ENCODE measurements at regions not wholly inside any gene's neighbourhood (a gene's known extent, or its start where the extent isn't known, plus 50 kb on each side); places are given as distances from the start of the nearest gene placed in this dataset.
"Not testable (repeated sequence)": the region's sequence is repeated elsewhere in the genome, so short reads cannot be mapped to it uniquely, and the experiment has no call there.

DNA sequence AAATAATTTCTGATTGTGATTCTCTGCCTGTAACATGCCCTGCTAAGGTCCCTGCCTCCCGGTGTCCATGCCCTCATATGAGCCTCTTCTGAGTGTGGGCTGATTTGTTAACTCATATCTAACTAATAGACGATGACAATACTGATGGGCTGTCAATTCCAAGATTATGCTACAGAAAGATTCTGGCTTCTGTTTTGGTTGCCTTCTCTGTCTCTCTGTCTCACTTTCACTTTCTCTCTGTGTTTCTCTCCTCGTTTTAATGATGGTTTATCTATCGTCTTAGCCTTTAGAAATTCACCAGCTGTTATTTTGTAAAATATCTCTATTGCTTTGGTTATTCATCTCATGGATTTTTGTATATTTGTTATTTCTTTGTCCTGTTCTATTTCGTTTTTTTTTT, 312.5 kb upstream of the ANXA10 start:
- Mint-ChIP-seq H3K4me3 (no peak overlapping the region), H3K27me3 (no peaks in the 10 kb centered on the region), H3K27ac (no peak overlapping the region), H3K4me1 (no peaks in the 10 kb centered on the region), H3K9me3 (peaks cover 13% of the 10 kb centered on the region), H3K36me3 (no peaks in the 10 kb centered on the region)
- CTCF ChIA-PET: no interaction called here
- no peak for DNase-seq

- CTCF ChIA-PET: interaction anchor here (0.7 kb wide), 1 partner anchor 27 kb away, joined by 3 read pairs; no protein-coding TSS in a partner anchor
- H3K4me3 Mint-ChIP-seq: no peak overlapping the region
- no peaks in the 10 kb centered on the region for H3K36me3 Mint-ChIP-seq
- H3K27me3 Mint-ChIP-seq: no peaks in the 10 kb centered on the region
- peaks cover 5% of the 10 kb centered on the region for H3K9me3 Mint-ChIP-seq
- H3K27ac Mint-ChIP-seq: no peak overlapping the region
- DNase-seq: no peak
- no peaks in the 10 kb centered on the region for H3K4me1 Mint-ChIP-seq
Measured at GRCh38 chr4:167784826-167785225, 307.5 kb upstream of the ANXA10 start.

GRCh38 chr4:167785523-167785922, 306.8 kb upstream of the ANXA10 start:
- Mint-ChIP-seq H3K27ac (no peak overlapping the region), H3K9me3 (peaks cover 5% of the 10 kb centered on the region), H3K27me3 (no peaks in the 10 kb centered on the region), H3K4me3 (no peak overlapping the region), H3K36me3 (no peaks in the 10 kb centered on the region), H3K4me1 (no peaks in the 10 kb centered on the region)
- CTCF ChIA-PET: no interaction called here
- DNase-seq: no peak

GRCh38 chr4:167786504-167786903, 305.8 kb upstream of the ANXA10 start:
- CTCF ChIA-PET: no interaction called here
- Mint-ChIP-seq H3K27ac (no peak overlapping the region), H3K9me3 (peaks cover 4% of the 10 kb centered on the region), H3K4me3 (no peak overlapping the region), H3K36me3 (no peaks in the 10 kb centered on the region), H3K4me1 (no peaks in the 10 kb centered on the region), H3K27me3 (no peaks in the 10 kb centered on the region)
- no peak for DNase-seq

DNA sequence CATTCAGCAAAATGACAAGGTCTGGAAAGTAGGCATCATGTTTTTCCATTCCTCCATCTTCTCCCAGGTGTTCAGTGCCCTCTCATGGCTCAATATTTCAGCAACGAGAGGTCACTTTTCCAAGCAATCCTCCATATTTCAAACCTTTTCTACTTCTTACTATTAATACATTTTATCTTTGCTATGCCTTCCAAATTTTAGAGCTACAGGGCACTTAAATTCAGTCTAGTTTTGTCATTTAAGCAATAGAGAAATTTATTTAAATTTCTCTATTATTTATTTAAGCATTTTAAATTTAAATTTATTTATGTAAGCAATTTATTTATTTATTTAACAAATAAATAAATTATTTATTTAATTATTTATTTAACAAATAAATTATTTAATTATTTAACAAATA, 305.1 kb upstream of the ANXA10 start:
- no peaks in the 10 kb centered on the region for H3K36me3 Mint-ChIP-seq
- H3K27ac Mint-ChIP-seq: no peak overlapping the region
- H3K4me1 Mint-ChIP-seq: no peaks in the 10 kb centered on the region
- no peak for DNase-seq
- CTCF ChIA-PET: no interaction called here
- no peak overlapping the region for H3K4me3 Mint-ChIP-seq
- no peaks in the 10 kb centered on the region for H3K27me3 Mint-ChIP-seq
- H3K9me3 Mint-ChIP-seq: no peaks in the 10 kb centered on the region

- Mint-ChIP-seq H3K4me3 (no peak overlapping the region), H3K27me3 (no peaks in the 10 kb centered on the region), H3K9me3 (peaks cover 5% of the 10 kb centered on the region), H3K36me3 (no peaks in the 10 kb centered on the region), H3K4me1 (no peaks in the 10 kb centered on the region), H3K27ac (no peak overlapping the region)
- CTCF ChIA-PET: no interaction called here
- no peak for DNase-seq
Measured at GRCh38 chr4:167802463-167803212, 289.7 kb upstream of the ANXA10 start.

DNA sequence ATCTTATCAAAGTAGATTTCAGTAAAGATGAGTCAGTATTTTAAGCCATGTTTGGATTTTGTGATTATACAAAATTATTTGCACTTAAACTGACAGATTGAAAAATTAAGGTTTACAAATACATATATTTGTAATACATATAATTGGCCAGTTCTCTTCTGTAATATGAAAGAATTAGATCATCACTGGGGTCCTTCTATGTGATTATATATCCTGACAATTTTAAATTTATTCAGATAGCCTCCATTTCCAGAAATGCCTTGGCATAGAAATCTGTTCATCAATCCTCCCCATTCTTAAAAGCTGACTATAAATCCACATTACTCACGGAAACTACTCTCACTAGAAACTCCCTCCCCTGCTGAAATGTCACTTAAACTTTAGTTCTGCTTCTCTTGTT, 280.4 kb upstream of the ANXA10 start:
- Mint-ChIP-seq H3K27me3 (no peaks in the 10 kb centered on the region), H3K27ac (no peak overlapping the region), H3K4me1 (no peaks in the 10 kb centered on the region), H3K36me3 (no peaks in the 10 kb centered on the region), H3K4me3 (no peak overlapping the region), H3K9me3 (peaks cover 5% of the 10 kb centered on the region)
- CTCF ChIA-PET: interaction anchor here (1.4 kb wide), 1 partner anchor 15 kb away, joined by 3 read pairs; no protein-coding TSS in a partner anchor
- DNase-seq: no peak

DNA sequence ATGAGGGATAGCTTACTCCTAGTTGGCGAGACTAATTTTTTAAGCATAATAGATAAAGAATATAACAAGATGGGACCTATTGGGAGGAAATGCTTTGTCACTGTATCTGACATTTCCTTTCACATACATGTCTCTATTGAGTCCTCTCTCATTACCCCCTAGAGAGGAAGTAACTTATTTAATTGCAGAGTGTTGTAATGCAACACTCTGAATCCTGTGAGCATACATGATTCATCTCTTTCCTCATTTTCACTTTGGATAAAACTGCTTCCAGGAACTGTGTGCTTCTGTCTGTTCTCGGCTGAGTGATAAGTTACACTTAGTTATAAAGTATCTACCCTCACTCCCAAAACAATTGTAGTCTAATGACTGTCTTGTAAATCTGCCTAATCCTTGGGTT, 266.1 kb upstream of the ANXA10 start:
- DNase-seq: no peak
- no peaks in the 10 kb centered on the region for H3K9me3 Mint-ChIP-seq
- H3K27ac Mint-ChIP-seq: no peak overlapping the region
- H3K4me1 Mint-ChIP-seq: no peaks in the 10 kb centered on the region
- no peaks in the 10 kb centered on the region for H3K36me3 Mint-ChIP-seq
- no peak overlapping the region for H3K4me3 Mint-ChIP-seq
- CTCF ChIA-PET: no interaction called here
- no peaks in the 10 kb centered on the region for H3K27me3 Mint-ChIP-seq

GRCh38 chr4:167831855-167832254, 260.5 kb upstream of the ANXA10 start:
- CTCF ChIA-PET: no interaction called here
- no peak for DNase-seq
- H3K27ac Mint-ChIP-seq: no peak overlapping the region
- H3K4me1 Mint-ChIP-seq: no peaks in the 10 kb centered on the region
- no peaks in the 10 kb centered on the region for H3K9me3 Mint-ChIP-seq
- H3K36me3 Mint-ChIP-seq: no peaks in the 10 kb centered on the region
- H3K27me3 Mint-ChIP-seq: no peaks in the 10 kb centered on the region
- no peak overlapping the region for H3K4me3 Mint-ChIP-seq

- no peak overlapping the region for H3K4me3 Mint-ChIP-seq
- DNase-seq: no peak
- H3K27ac Mint-ChIP-seq: no peak overlapping the region
Measured at GRCh38 chr4:167838686-167839085, 253.7 kb upstream of the ANXA10 start.

GRCh38 chr4:167842487-167842886, 249.8 kb upstream of the ANXA10 start:
- CTCF ChIA-PET: no interaction called here
- no peaks in the 10 kb centered on the region for H3K36me3 Mint-ChIP-seq
- no peaks in the 10 kb centered on the region for H3K4me1 Mint-ChIP-seq
- no peaks in the 10 kb centered on the region for H3K27me3 Mint-ChIP-seq
- peaks cover 3% of the 10 kb centered on the region for H3K9me3 Mint-ChIP-seq
- DNase-seq: no peak
- H3K27ac Mint-ChIP-seq: no peak overlapping the region
- H3K4me3 Mint-ChIP-seq: no peak overlapping the region

More at GRCh38 chr4:167838686-167839085, 253.7 kb upstream of the ANXA10 start:
- Mint-ChIP-seq H3K4me1 (no peaks in the 10 kb centered on the region), H3K27me3 (no peaks in the 10 kb centered on the region), H3K36me3 (no peaks in the 10 kb centered on the region), H3K9me3 (peaks cover 3% of the 10 kb centered on the region)
- CTCF ChIA-PET: no interaction called here

- Mint-ChIP-seq H3K4me3 (no peak overlapping the region), H3K27me3 (no peaks in the 10 kb centered on the region), H3K9me3 (peaks cover 8% of the 10 kb centered on the region), H3K36me3 (no peaks in the 10 kb centered on the region), H3K27ac (no peak overlapping the region), H3K4me1 (no peaks in the 10 kb centered on the region)
- DNase-seq: no peak
- CTCF ChIA-PET: no interaction called here
Measured at GRCh38 chr4:167854881-167855280, 237.5 kb upstream of the ANXA10 start.

DNA sequence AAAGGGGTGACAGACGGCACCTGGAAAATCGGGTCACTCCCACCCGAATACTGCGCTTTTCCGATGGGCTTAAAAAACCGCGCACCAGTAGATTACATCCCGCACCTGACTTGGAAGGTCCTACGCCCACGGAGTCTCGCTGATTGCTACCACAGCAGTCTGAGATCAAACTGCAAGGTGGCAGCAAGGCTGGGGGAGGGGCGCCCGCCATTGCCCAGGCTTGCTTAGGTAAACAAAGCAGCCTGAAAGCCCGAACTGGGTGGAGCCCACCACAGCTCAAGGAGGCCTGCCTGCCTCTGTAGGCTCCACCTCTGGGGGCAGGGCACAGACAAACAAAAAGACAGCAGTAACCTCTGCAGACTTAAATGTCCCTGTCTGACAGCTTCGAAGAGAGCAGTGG, 234.2 kb upstream of the ANXA10 start:
- H3K27ac Mint-ChIP-seq, H3K9me3 Mint-ChIP-seq, CTCF ChIA-PET, DNase-seq, H3K36me3 Mint-ChIP-seq, H3K4me3 Mint-ChIP-seq, H3K4me1 Mint-ChIP-seq, H3K27me3 Mint-ChIP-seq: not testable (repeated sequence)

DNA sequence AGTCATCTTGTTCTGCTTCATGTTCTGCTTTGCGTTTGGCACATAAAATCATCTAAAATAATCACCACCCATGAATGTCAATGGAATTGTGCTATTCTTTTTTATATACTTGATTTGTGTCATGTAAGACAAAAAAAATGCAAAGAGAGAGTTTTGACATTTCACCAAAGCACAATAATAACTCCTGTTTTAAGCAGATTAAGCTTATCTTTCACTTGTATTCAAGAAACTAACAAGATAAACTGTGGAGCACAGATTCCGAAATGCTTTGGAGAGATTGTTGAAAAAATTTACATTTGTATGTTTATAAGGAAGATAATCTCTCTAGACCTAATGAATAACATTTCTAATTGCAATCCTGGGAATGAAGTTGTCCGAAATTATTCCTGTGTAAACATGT, 225.1 kb upstream of the ANXA10 start:
- H3K4me1 Mint-ChIP-seq: no peaks in the 10 kb centered on the region
- no peak overlapping the region for H3K4me3 Mint-ChIP-seq
- no peaks in the 10 kb centered on the region for H3K27me3 Mint-ChIP-seq
- H3K27ac Mint-ChIP-seq: no peak overlapping the region
- CTCF ChIA-PET: no interaction called here
- no peaks in the 10 kb centered on the region for H3K36me3 Mint-ChIP-seq
- no peaks in the 10 kb centered on the region for H3K9me3 Mint-ChIP-seq
- no peak for DNase-seq

DNA sequence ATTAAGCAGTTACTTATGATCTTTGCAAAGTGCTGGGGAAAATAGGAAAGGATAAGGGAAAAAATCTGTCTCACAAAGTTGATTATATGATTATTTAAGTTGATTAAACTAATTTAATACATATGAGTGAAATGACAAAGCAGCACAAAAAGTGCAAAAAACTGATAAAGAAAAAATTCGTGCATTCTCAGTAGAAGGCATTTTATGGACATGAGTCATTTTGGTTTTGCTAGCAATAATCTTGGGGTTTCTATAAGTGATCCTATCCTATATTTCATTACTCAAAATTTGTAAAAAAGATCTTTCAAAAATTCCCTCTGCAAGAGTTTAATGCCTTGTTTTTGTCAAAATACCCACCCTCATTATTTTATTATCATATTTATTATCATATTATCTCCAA, 224.2 kb upstream of the ANXA10 start:
- DNase-seq: no peak
- CTCF ChIA-PET: no interaction called here
- no peaks in the 10 kb centered on the region for H3K36me3 Mint-ChIP-seq
- no peaks in the 10 kb centered on the region for H3K4me1 Mint-ChIP-seq
- no peaks in the 10 kb centered on the region for H3K27me3 Mint-ChIP-seq
- no peaks in the 10 kb centered on the region for H3K9me3 Mint-ChIP-seq
- no peak overlapping the region for H3K4me3 Mint-ChIP-seq
- H3K27ac Mint-ChIP-seq: no peak overlapping the region

- CTCF ChIA-PET: no interaction called here
- no peak for DNase-seq
- no peaks in the 10 kb centered on the region for H3K9me3 Mint-ChIP-seq
Measured at GRCh38 chr4:167873496-167873895, 218.8 kb upstream of the ANXA10 start.

More at GRCh38 chr4:167873496-167873895, 218.8 kb upstream of the ANXA10 start:
- no peaks in the 10 kb centered on the region for H3K4me1 Mint-ChIP-seq
- H3K27me3 Mint-ChIP-seq: no peaks in the 10 kb centered on the region
- H3K36me3 Mint-ChIP-seq: no peaks in the 10 kb centered on the region
- no peak overlapping the region for H3K4me3 Mint-ChIP-seq
- no peak overlapping the region for H3K27ac Mint-ChIP-seq

Data from activated naive CD4-positive, alpha-beta T cell treated with anti-CD3 and anti-CD28 coated beads, Interleukin-2, amount 10 ng/mL, durations not matched to agents 7 days and 5 days (primary cell).